Cardiac fibroblast (primary cell): ENCODE measurements at regions not wholly inside any gene's neighbourhood (a gene's known extent, or its start where the extent isn't known, plus 50 kb on each side); places are given as distances from the start of the nearest gene placed in this dataset.

ENCODE experiments used
- DNase-seq, 2 donors: peaks; one replicate each; pipeline versions ENCODE4 v3.0.0 to v3.0.0-alpha.2; 2010; ENCODE audit warnings: low read depth in 2 of 2
- H3K4me3 ChIP-seq, 2 donors: replicated peaks in 1 of 2; 1 replicate in 1 of 2; 2 replicates in 1 of 2; pipeline ENCODE4 v1.5.1; 2011; ENCODE audit warnings: low read depth in 2 of 2, low read length in 2 of 2, mild to moderate bottlenecking in 2 of 2, moderate library complexity in 1 of 2
- CTCF ChIP-seq: IDR thresholded peaks from one replicate; pipeline ENCODE4 v1.5.1; 2011; ENCODE audit warnings: low read depth, mild to moderate bottlenecking, low read length, inconsistent platforms

DNA sequence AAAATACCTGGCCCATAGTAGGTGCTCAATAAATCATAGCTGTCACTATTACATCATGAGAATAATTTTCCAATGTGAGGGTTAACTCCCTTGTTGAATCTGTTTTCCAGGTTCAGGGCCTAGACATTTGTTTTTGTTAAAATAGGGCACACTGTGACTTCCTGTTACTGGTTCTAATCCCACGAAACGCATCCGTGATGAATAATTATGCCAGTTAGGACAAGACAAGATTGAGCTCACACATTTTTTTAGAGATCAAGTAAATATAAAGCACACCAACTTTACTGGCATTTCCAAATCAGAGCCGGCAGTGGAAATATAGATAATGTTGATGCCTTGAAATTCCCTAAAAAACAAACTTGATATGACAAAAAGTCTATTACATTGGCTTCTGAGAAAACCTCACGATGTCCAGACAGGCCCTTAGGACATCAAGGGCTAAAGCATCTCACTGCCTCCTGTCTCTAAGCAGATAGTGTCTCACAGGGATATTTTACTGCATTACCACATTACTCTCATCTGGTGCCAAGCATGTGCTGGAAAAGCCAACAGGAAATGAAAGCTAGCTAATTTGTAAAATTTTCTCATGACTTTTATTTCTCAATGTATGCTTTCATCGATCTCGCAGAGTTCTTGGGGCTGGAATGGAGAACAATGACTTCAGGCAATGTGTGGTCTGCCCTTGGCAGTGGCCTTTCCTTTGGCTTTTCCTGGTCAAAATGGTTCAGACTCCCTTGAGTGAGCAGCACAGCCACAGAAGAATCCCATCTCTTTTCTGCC lies 414.3 kb upstream of the PAPPA start:
- no peak overlapping the region for H3K4me3 ChIP-seq
- DNase-seq = peak; percentile 41 to 44
- TF ChIP-seq CTCF = no peak

DNA sequence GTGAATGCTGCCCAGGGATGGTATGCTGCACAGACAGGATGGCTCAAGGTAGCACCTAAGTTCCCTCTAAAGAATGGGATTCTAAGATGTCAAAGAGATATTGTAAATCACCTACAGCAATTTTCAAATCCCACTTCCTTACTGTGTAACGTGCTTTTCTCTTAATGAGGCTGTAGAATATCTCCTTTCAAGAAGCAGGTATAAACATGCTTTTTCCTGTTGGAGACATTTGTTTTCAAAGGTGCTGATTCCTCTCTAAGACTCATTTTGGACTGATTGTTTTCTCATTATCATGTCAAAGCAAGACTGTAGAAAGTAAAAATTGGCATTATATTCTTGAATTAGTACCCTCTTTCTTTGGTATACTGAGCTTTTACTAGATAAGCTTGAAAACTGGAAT lies 412.6 kb upstream of the PAPPA start:
- DNase-seq = no peak
- no peak for TF ChIP-seq CTCF
- no peak overlapping the region for H3K4me3 ChIP-seq

- TF ChIP-seq CTCF = no peak
- DNase-seq = no peak
- H3K4me3 ChIP-seq = no peak overlapping the region
These were observed 409.6 kb upstream of the PAPPA start for GRCh38 chr9:115743709-115744605.

DNA sequence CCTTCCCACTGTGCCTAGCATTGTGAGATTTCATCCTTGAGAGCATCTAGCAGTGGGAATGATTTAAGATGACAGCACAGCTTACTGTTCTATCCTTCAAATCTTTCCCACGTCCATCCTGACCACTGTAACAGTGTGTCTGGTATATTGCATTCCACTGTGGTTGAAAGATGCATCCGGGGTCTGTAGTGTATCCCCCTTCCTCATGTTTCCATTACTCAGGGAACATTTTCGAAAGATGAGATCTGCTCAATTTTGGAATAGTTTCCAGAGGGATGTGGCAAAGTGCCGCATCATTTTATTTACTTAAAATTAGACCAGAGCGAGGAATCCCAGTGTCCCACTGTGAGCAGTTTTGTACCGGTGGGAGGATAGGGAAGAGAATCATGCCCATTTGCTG lies 407.1 kb upstream of the PAPPA start:
- H3K4me3 ChIP-seq = no peak overlapping the region
- DNase-seq = peak in 1 of 2 donors; percentile 9
- TF ChIP-seq CTCF = no peak

DNA sequence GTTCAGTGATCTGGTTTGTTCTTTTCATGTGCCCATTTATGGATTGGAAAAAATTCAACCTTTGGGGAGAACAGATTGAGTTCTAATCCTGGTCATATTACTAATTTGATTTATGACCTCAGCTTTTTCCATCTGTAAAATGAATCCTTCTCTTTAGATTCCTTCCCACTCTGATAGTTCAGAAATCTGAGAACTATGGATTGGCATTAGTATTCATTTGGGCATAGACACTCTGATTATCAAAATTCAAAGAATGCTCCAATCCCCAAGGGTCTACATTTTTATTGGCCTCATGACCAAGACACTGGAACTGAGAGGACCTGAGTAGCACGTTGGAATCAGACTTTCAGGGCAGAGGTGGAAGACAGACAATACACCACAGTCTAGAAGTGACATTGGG lies 405.9 kb upstream of the PAPPA start:
- DNase-seq = no peak
- TF ChIP-seq CTCF = no peak

GRCh38 chr9:115756736-115757135 lies 396.9 kb upstream of the PAPPA start:
- no peak overlapping the region for H3K4me3 ChIP-seq
- DNase-seq = no peak
- TF ChIP-seq CTCF = no peak

More for the DNA sequence above, 405.9 kb upstream of the PAPPA start:
- no peak overlapping the region for H3K4me3 ChIP-seq
